SK-N-SH (cell line): ENCODE measurements at regions not wholly inside any gene's neighbourhood (a gene's known extent, or its start where the extent isn't known, plus 50 kb on each side); places are given as distances from the start of the nearest gene placed in this dataset.

Experiments
- CTCF ChIA-PET: fragments of 300-600, 350-600 bp; formaldehyde crosslinking; extraction: SDS; loops from one replicate; lab custom pipeline; 2021; lab: Yijun Ruan, JAX
- POLR2A ChIA-PET: fragments of 350-600 bp; sonication (Branson Sonifier 250); formaldehyde crosslinking; extraction: SDS; loops from one replicate; lab custom pipeline; 2020; ENCODE audit warnings: antibody characterized with exemption, inconsistent platforms; lab: Yijun Ruan, JAX
- DNase-seq: peaks from one replicate; pipeline ENCODE4 v3.0.0; 2012
- H2AFZ ChIP-seq: fragments of 200-600 bp; sonication (generic); 2 replicates; pipeline ENCODE4 v1.8.1; 2016; ENCODE audit warnings: antibody characterized with exemption, mild to moderate bottlenecking, low read depth
- H3F3A ChIP-seq: fragments of 200-600 bp; sonication (generic); replicated peaks from 2 replicates; pipeline ENCODE3; 2016; ENCODE audit warnings: antibody characterized with exemption, mild to moderate bottlenecking; ENCODE audit not compliant: insufficient read depth
- H3K27ac ChIP-seq, 2 experiments: fragments of 200-500 bp in 1 of 2; fragments of 200-600 bp in 1 of 2; sonication (Bioruptor generic) in 1 of 2; sonication (generic), shearing (Covaris generic) in 1 of 2; 2 replicates each; pipeline versions ENCODE4 v1.5.1 to v1.6.1; 2014 to 2016; ENCODE audit warnings: low read depth in 2 of 2, inconsistent platforms in 1 of 2, low read length in 1 of 2, mild to moderate bottlenecking in 1 of 2, mixed read lengths in 1 of 2
- H3K27me3 ChIP-seq: fragments of 200-600 bp; sonication (generic), shearing (Covaris generic); 2 replicates; pipeline ENCODE4 v1.6.1; 2016; ENCODE audit warnings: mixed run types; ENCODE audit not compliant: insufficient read depth
- H3K36me3 ChIP-seq, 2 experiments: fragments of 200-500 bp in 1 of 2; fragments of 200-600 bp in 1 of 2; sonication (Bioruptor generic) in 1 of 2; sonication (generic) in 1 of 2; replicated peaks in 1 of 2; 2 replicates each; pipeline versions ENCODE3 to v1.5.1; 2014 to 2016; ENCODE audit warnings: low read length in 1 of 2, mild to moderate bottlenecking in 1 of 2; ENCODE audit not compliant: insufficient read depth in 2 of 2, control insufficient read depth in 1 of 2
- H3K4me1 ChIP-seq, 2 experiments: fragments of 200-500 bp in 1 of 2; fragments of 200-600 bp in 1 of 2; sonication (Bioruptor generic) in 1 of 2; sonication (generic), shearing (Covaris generic) in 1 of 2; 2 replicates each; pipeline versions ENCODE4 v1.5.1 to v1.6.1; 2014 to 2016; ENCODE audit warnings: low read depth in 1 of 2, low read length in 1 of 2, mixed run types in 1 of 2; ENCODE audit not compliant: insufficient read depth in 2 of 2, control insufficient read depth in 1 of 2
- H3K4me2 ChIP-seq: fragments of 200-600 bp; sonication (generic), shearing (Covaris generic); 2 replicates; pipeline ENCODE4 v1.6.1; 2017; ENCODE audit warnings: mixed run types
- H3K4me3 ChIP-seq, 2 experiments: fragments of 200-500 bp in 1 of 2; fragments of 200-600 bp in 1 of 2; sonication (Bioruptor generic) in 1 of 2; sonication (generic), shearing (Covaris generic) in 1 of 2; 2 replicates each; pipeline versions ENCODE4 v1.5.1 to v1.8.1; 2014 to 2016; ENCODE audit warnings: low read depth in 2 of 2, inconsistent platforms in 1 of 2, low read length in 1 of 2, mild to moderate bottlenecking in 1 of 2, mixed read lengths in 1 of 2, moderate library complexity in 1 of 2
- H3K79me2 ChIP-seq: fragments of 200-600 bp; sonication (generic); 2 replicates; pipeline ENCODE4 v1.8.1; 2017; ENCODE audit warnings: mild to moderate bottlenecking; ENCODE audit not compliant: insufficient read depth
- H3K9ac ChIP-seq: fragments of 200-600 bp; sonication (generic); 2 replicates; pipeline ENCODE4 v1.6.1; 2017; ENCODE audit warnings: mixed run types
- H3K9me2 ChIP-seq: fragments of 200-600 bp; sonication (generic); 2 replicates; pipeline ENCODE4 v1.6.1; 2017; ENCODE audit warnings: mixed run types
- H3K9me3 ChIP-seq: fragments of 200-600 bp; sonication (generic); 2 replicates; pipeline ENCODE4 v1.6.1; 2017; ENCODE audit warnings: mixed run types, mild to moderate bottlenecking, moderate library complexity
- H4K20me1 ChIP-seq: fragments of 200-600 bp; sonication (generic); 2 replicates; pipeline ENCODE4 v1.6.1; 2017; ENCODE audit warnings: mild to moderate bottlenecking, mixed run types; ENCODE audit not compliant: insufficient read depth
- CTCF ChIP-seq: fragments of 200-600 bp; sonication (generic); IDR thresholded peaks from 2 replicates; pipeline ENCODE4 v1.6.1; 2017; ENCODE audit warnings: antibody characterized with exemption, mild to moderate bottlenecking, moderate library complexity
- ELF1 ChIP-seq: IDR thresholded peaks from 2 replicates; pipeline ENCODE4 v1.4.0; 2012
- EZH2phosphoT487 ChIP-seq: fragments of 200-600 bp; sonication (generic); IDR thresholded peaks from 2 replicates; pipeline ENCODE4 v1.6.1; 2017; ENCODE audit warnings: low read depth, mixed run types, mild to moderate bottlenecking, antibody characterized with exemption, moderate library complexity, borderline replicate concordance
- FOSL2 ChIP-seq: IDR thresholded peaks from 2 replicates; pipeline ENCODE4 v1.4.0; 2012; ENCODE audit warnings: low read depth, mild to moderate bottlenecking, moderate library complexity, borderline replicate concordance
- FOXJ3 ChIP-seq: sonication (generic); formaldehyde crosslinking; IDR thresholded peaks from 2 replicates; pipeline ENCODE4 v1.5.1; 2020; ENCODE audit warnings: mild to moderate bottlenecking, missing genetic modification reagents
- FOXM1 ChIP-seq: IDR thresholded peaks from 2 replicates; pipeline ENCODE4 v1.4.0; 2012; ENCODE audit warnings: low read depth, mild to moderate bottlenecking
- MEF2A ChIP-seq: IDR thresholded peaks from 2 replicates; pipeline ENCODE4 v1.4.0; 2012; ENCODE audit warnings: low read depth, borderline replicate concordance
- MXI1 ChIP-seq: IDR thresholded peaks from 2 replicates; pipeline ENCODE4 v1.6.1; 2012; ENCODE audit warnings: mild to moderate bottlenecking, low read depth, low read length, improper control_type of control experiment
- PBX3 ChIP-seq: IDR thresholded peaks from 2 replicates; pipeline ENCODE4; 2012
- RAD21 ChIP-seq: IDR thresholded peaks from 2 replicates; pipeline ENCODE4 v1.6.1; 2012; ENCODE audit warnings: mild to moderate bottlenecking, low read length
- RCOR1 ChIP-seq: fragments of 150-350 bp; IDR thresholded peaks from 2 replicates; pipeline ENCODE4 v1.6.1; 2017; ENCODE audit warnings: antibody characterized with exemption, low read length
- RFX5 ChIP-seq: IDR thresholded peaks from 2 replicates; pipeline ENCODE4 v1.6.1; 2012; ENCODE audit warnings: mild to moderate bottlenecking, improper control_type of control experiment, low read length
- SIN3A ChIP-seq: IDR thresholded peaks from 2 replicates; pipeline ENCODE4 v1.6.1; 2012; ENCODE audit warnings: low read depth, mild to moderate bottlenecking, low read length, moderate library complexity, borderline replicate concordance
- SMC3 ChIP-seq: IDR thresholded peaks from 2 replicates; pipeline ENCODE4 v1.6.1; 2012; ENCODE audit warnings: low read depth, low read length, improper control_type of control experiment
- TAF1 ChIP-seq: IDR thresholded peaks from 2 replicates; pipeline ENCODE4 v1.6.1; 2012; ENCODE audit warnings: low read depth, mild to moderate bottlenecking, low read length, moderate library complexity, borderline replicate concordance
- TCF12 ChIP-seq: IDR thresholded peaks from 2 replicates; pipeline ENCODE4 v1.4.0; 2012
- YY1 ChIP-seq: IDR thresholded peaks from 2 replicates; pipeline ENCODE4 v1.4.0; 2012; ENCODE audit warnings: low read depth, mild to moderate bottlenecking
- ZBTB33 ChIP-seq: IDR thresholded peaks from 2 replicates; pipeline ENCODE4 v1.4.0; 2012; ENCODE audit warnings: low read depth, borderline replicate concordance
- WGBS: methylation state at CpG from one replicate; pipeline ENCODE4 v1.1.6; 2017; ENCODE audit warnings: low lambda C conversion rate; 5-methylcytosine and 5-hydroxymethylcytosine counted together

- no peak for DNase-seq
- no peak overlapping the region for H3K27ac ChIP-seq
- WGBS, result 78% methylated on average over 4 of the region's 4 CpGs
Observed at GRCh38 chr3:124402791-124403190, 327.5 kb upstream of the UMPS start.

GRCh38 chr3:124404621-124405020, 325.6 kb upstream of the UMPS start:
- no peaks in the 10 kb centered on the region for H4K20me1 ChIP-seq
- no peak overlapping the region for H3K27ac ChIP-seq
- peaks cover 7% of the 10 kb centered on the region for H3F3A ChIP-seq
- ChIA-PET CTCF (interaction anchor here (1.2 to 2.1 kb wide), 2 partner anchors 10 to 23 kb away, joined by 4 to 11 read pairs; no protein-coding TSS in a partner anchor), POLR2A (no interaction called here)
- no peak overlapping the region for H3K9ac ChIP-seq
- H3K27me3 ChIP-seq, result no peaks in the 10 kb centered on the region
- H3K4me3 ChIP-seq, result no peak overlapping the region
- no peak for DNase-seq
- H3K9me3 ChIP-seq, result no peaks in the 10 kb centered on the region
- H3K4me2 ChIP-seq, result no peak overlapping the region
- no peaks in the 10 kb centered on the region for H3K9me2 ChIP-seq
- no peaks in the 10 kb centered on the region for H3K79me2 ChIP-seq
- H3K36me3 ChIP-seq, result peaks cover 15 to 20% of the 10 kb centered on the region in 2 experiments
- 93% methylated on average over 4 of the region's 4 CpGs for WGBS
- peaks cover 4 to 5% of the 10 kb centered on the region in 2 experiments; a peak in 3 of 4 replicates for H3K4me1 ChIP-seq
- no peak overlapping the region for H2AFZ ChIP-seq
- TF ChIP-seq FOSL2 (no peak), ELF1 (no peak), PBX3 (no peak), TCF12 (no peak), SMC3 (no peak), EZH2phosphoT487 (no peak), SIN3A (no peak), MXI1 (no peak)

More at GRCh38 chr3:124402791-124403190, 327.5 kb upstream of the UMPS start:
- Histone ChIP-seq H3K9ac (no peak overlapping the region), H3K27me3 (no peaks in the 10 kb centered on the region), H3K79me2 (no peaks in the 10 kb centered on the region), H3K36me3 (peaks cover 22 to 24% of the 10 kb centered on the region in 2 experiments), H3F3A (peaks cover 7% of the 10 kb centered on the region), H2AFZ (no peak overlapping the region), H3K9me2 (no peaks in the 10 kb centered on the region), H3K4me1 (peaks cover 0 to 6% of the 10 kb centered on the region in 2 experiments; a peak in 2 of 4 replicates), H4K20me1 (no peaks in the 10 kb centered on the region), H3K4me3 (no peak overlapping the region), H3K9me3 (no peaks in the 10 kb centered on the region), H3K4me2 (no peak overlapping the region)
- ChIA-PET CTCF (interaction anchor here (0.6 to 1.0 kb wide), 2 partner anchors 65 to 324 kb away, joined by 3 to 4 read pairs; no protein-coding TSS in a partner anchor), POLR2A (no interaction called here)
- TF ChIP-seq RAD21 (no peak), YY1 (no peak), TAF1 (no peak), MEF2A (no peak), RFX5 (no peak), FOXM1 (no peak), RCOR1 (no peak), FOXJ3 (no peak), SIN3A (no peak), TCF12 (no peak), CTCF (no peak), ZBTB33 (no peak)
